ENCODE measurements at regions not wholly inside any gene's neighbourhood (a gene's known extent, or its start where the extent isn't known, plus 50 kb on each side); places are given as distances from the start of the nearest gene placed in this dataset.

GRCh38 chr1:60965280-60965854 lies 117.0 kb upstream of the NFIA start (continued):
- TF ChIP-seq CHD7 (IDR thresholded peaks at IDR 0.05; ENCODE audit: insufficient replicate concordance, low read length) = no peak
- no peak for TF ChIP-seq RNF2 (IDR thresholded peaks at IDR 0.05; ENCODE audit: borderline replicate concordance, low read depth, low read length, missing control alignments, poor library complexity, severe bottlenecking)
- no peak for TF ChIP-seq RXRA (IDR thresholded peaks at IDR 0.05; ENCODE audit: insufficient read depth, low read depth, low read length)
